ENCODE measurements at regions not wholly inside any gene's neighbourhood (a gene's known extent, or its start where the extent isn't known, plus 50 kb on each side); places are given as distances from the start of the nearest gene placed in this dataset.

DNA sequence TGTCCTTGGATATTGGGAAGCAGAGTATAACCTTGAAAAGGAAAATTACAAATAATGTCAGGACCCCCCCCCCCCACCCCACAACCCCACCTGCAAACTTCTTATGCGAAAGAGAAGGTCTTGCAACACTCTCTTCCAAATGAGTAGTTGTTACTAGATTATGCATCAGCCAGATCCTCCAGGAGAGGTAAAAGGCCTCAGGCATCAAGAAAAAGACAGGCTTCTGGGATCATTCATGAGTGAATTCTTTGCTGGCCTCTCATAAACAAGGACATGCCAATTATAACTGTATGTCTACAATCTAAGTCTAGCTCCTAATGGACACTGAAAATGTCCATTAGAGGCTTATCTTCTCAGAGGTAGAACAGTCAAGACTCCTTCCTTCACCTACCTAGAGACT, 1443.3 kb downstream of the RAPGEF2 start:
- TF ChIP-seq GATA2 (IDR thresholded peaks at IDR 0.05; ENCODE audit: low read depth, low read length) (no peak), GATA3 (IDR thresholded peaks at IDR 0.05; ENCODE audit: low read depth, low read length) (no peak)
